ENCODE measurements at regions not wholly inside any gene's neighbourhood (a gene's known extent, or its start where the extent isn't known, plus 50 kb on each side); places are given as distances from the start of the nearest gene placed in this dataset.

- TF ChIP-seq, protein P1, sequence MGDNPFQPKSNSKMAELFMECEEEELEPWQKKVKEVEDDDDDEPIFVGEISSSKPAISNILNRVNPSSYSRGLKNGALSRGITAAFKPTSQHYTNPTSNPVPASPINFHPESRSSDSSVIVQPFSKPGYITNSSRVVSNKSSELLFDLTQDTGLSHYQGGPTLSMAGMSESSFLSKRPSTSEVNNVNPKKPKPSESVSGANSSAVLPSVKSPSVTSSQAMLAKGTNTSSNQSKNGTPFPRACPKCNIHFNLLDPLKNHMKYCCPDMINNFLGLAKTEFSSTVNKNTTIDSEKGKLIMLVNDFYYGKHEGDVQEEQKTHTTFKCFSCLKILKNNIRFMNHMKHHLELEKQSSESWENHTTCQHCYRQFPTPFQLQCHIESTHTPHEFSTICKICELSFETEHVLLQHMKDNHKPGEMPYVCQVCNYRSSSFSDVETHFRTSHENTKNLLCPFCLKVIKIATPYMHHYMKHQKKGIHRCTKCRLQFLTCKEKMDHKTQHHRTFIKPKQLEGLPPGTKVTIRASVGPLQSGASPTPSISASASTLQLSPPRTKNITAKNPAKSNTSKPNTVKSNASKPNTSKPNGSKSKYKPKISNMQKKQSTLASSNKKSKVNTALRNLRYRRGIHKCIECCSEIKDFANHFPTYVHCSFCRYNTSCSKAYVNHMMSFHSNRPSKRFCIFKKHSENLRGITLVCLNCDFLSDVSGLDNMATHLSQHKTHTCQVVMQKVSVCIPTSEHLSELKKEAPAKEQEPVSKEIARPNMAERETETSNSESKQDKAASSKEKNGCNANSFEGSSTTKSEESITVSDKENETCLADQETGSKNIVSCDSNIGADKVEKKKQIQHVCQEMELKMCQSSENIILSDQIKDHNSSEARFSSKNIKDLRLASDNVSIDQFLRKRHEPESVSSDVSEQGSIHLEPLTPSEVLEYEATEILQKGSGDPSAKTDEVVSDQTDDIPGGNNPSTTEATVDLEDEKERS (tag by site-specific recombination; IDR thresholded peaks at IDR 0.05) = no peak
- TF ChIP-seq ZEB2 (tag by site-specific recombination; IDR thresholded peaks at IDR 0.05) = peak; percentile 71; the same call in 1 of the 2 replicates
- TF ChIP-seq ZNF239 (tag by site-specific recombination; IDR thresholded peaks at IDR 0.05) = no peak
- TF ChIP-seq, protein P2, sequence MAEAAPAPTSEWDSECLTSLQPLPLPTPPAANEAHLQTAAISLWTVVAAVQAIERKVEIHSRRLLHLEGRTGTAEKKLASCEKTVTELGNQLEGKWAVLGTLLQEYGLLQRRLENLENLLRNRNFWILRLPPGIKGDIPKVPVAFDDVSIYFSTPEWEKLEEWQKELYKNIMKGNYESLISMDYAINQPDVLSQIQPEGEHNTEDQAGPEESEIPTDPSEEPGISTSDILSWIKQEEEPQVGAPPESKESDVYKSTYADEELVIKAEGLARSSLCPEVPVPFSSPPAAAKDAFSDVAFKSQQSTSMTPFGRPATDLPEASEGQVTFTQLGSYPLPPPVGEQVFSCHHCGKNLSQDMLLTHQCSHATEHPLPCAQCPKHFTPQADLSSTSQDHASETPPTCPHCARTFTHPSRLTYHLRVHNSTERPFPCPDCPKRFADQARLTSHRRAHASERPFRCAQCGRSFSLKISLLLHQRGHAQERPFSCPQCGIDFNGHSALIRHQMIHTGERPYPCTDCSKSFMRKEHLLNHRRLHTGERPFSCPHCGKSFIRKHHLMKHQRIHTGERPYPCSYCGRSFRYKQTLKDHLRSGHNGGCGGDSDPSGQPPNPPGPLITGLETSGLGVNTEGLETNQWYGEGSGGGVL (tag by site-specific recombination; IDR thresholded peaks at IDR 0.05) = 0 out of 2 replicates have a peak, but pooled peaks have one; percentile 9
- TF ChIP-seq RBAK (tag by site-specific recombination; IDR thresholded peaks at IDR 0.05) = no peak
- TF ChIP-seq YY2 (tag by site-specific recombination; IDR thresholded peaks at IDR 0.05) = peak; percentile 74
- no peak for TF ChIP-seq ZNF292 (tag by site-specific recombination; IDR thresholded peaks at IDR 0.05; ENCODE audit: borderline replicate concordance, low read depth)
- no peak for TF ChIP-seq ZNF404 (tag by site-specific recombination; IDR thresholded peaks at IDR 0.05)
- peak; percentile 67 for TF ChIP-seq PATZ1 (tag by site-specific recombination; IDR thresholded peaks at IDR 0.05)
- TF ChIP-seq ZNF701 (tag by site-specific recombination; IDR thresholded peaks at IDR 0.05) = no peak
- TF ChIP-seq ZSCAN16 (tag by site-specific recombination; IDR thresholded peaks at IDR 0.05) = no peak
- TF ChIP-seq, protein P3, sequence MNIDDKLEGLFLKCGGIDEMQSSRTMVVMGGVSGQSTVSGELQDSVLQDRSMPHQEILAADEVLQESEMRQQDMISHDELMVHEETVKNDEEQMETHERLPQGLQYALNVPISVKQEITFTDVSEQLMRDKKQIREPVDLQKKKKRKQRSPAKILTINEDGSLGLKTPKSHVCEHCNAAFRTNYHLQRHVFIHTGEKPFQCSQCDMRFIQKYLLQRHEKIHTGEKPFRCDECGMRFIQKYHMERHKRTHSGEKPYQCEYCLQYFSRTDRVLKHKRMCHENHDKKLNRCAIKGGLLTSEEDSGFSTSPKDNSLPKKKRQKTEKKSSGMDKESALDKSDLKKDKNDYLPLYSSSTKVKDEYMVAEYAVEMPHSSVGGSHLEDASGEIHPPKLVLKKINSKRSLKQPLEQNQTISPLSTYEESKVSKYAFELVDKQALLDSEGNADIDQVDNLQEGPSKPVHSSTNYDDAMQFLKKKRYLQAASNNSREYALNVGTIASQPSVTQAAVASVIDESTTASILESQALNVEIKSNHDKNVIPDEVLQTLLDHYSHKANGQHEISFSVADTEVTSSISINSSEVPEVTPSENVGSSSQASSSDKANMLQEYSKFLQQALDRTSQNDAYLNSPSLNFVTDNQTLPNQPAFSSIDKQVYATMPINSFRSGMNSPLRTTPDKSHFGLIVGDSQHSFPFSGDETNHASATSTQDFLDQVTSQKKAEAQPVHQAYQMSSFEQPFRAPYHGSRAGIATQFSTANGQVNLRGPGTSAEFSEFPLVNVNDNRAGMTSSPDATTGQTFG (tag by site-specific recombination; IDR thresholded peaks at IDR 0.05; ENCODE audit: borderline replicate concordance) = no peak
- TF ChIP-seq PRDM10 (tag by site-specific recombination; IDR thresholded peaks at IDR 0.05) = peak; percentile 96
- no peak for TF ChIP-seq ZNF266 (tag by site-specific recombination; IDR thresholded peaks at IDR 0.05; ENCODE audit: low read depth)
- TF ChIP-seq ZNF2 (tag by site-specific recombination; IDR thresholded peaks at IDR 0.05) = no peak
- no peak for TF ChIP-seq MYNN (tag by site-specific recombination; IDR thresholded peaks at IDR 0.05; ENCODE audit: borderline replicate concordance)
- TF ChIP-seq, protein P4, sequence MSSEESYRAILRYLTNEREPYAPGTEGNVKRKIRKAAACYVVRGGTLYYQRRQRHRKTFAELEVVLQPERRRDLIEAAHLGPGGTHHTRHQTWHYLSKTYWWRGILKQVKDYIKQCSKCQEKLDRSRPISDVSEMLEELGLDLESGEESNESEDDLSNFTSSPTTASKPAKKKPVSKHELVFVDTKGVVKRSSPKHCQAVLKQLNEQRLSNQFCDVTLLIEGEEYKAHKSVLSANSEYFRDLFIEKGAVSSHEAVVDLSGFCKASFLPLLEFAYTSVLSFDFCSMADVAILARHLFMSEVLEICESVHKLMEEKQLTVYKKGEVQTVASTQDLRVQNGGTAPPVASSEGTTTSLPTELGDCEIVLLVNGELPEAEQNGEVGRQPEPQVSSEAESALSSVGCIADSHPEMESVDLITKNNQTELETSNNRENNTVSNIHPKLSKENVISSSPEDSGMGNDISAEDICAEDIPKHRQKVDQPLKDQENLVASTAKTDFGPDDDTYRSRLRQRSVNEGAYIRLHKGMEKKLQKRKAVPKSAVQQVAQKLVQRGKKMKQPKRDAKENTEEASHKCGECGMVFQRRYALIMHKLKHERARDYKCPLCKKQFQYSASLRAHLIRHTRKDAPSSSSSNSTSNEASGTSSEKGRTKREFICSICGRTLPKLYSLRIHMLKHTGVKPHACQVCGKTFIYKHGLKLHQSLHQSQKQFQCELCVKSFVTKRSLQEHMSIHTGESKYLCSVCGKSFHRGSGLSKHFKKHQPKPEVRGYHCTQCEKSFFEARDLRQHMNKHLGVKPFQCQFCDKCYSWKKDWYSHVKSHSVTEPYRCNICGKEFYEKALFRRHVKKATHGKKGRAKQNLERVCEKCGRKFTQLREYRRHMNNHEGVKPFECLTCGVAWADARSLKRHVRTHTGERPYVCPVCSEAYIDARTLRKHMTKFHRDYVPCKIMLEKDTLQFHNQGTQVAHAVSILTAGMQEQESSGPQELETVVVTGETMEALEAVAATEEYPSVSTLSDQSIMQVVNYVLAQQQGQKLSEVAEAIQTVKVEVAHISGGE (tag by site-specific recombination; conservative IDR thresholded peaks at IDR 0.05; ENCODE audit: low read depth) = no peak
- no peak for TF ChIP-seq ZNF529 (tag by site-specific recombination; IDR thresholded peaks at IDR 0.05; ENCODE audit: insufficient replicate concordance)
- peak; percentile 35; the same call in 1 of the 2 replicates for TF ChIP-seq ZNF335 (tag by site-specific recombination; conservative IDR thresholded peaks at IDR 0.05)
- no peak for TF ChIP-seq KLF9 (tag by site-specific recombination; IDR thresholded peaks at IDR 0.05; ENCODE audit: low read depth)
- no peak for TF ChIP-seq REPIN1 (tag by site-specific recombination; IDR thresholded peaks at IDR 0.05; ENCODE audit: low read depth)
- TF ChIP-seq ZNF561 (tag by site-specific recombination; IDR thresholded peaks at IDR 0.05; ENCODE audit: borderline replicate concordance) = no peak
Observed at GRCh38 chr1:115469703-115470476, 131.8 kb upstream of the NGF start (continued).
